ENCODE measurements at regions not wholly inside any gene's neighbourhood (a gene's known extent, or its start where the extent isn't known, plus 50 kb on each side); places are given as distances from the start of the nearest gene placed in this dataset.

DNA sequence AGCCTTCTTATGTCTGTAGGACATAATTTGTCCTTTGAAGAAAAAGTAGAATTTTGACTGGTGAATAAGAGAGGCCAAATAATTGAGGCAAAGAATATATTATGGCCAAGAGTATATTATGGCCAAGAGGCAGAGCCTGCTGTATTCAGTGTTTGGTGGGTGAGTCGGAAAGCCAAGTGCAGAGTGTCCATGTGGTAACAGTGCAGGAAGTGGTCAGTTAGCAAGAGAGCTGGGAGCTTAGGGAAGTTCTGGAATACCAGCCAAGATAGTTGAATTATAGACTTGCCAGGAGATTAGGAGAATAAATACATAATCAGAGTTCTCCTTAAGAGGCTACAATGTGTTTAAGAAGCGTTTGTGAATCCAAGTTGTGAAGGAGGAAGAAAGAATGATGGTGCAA lies 131.5 kb upstream of the LMO4 start:
- no peak overlapping the region for H2AFZ ChIP-seq
- no peaks in the 10 kb centered on the region for H3K79me2 ChIP-seq
- TF ChIP-seq, protein P1, sequence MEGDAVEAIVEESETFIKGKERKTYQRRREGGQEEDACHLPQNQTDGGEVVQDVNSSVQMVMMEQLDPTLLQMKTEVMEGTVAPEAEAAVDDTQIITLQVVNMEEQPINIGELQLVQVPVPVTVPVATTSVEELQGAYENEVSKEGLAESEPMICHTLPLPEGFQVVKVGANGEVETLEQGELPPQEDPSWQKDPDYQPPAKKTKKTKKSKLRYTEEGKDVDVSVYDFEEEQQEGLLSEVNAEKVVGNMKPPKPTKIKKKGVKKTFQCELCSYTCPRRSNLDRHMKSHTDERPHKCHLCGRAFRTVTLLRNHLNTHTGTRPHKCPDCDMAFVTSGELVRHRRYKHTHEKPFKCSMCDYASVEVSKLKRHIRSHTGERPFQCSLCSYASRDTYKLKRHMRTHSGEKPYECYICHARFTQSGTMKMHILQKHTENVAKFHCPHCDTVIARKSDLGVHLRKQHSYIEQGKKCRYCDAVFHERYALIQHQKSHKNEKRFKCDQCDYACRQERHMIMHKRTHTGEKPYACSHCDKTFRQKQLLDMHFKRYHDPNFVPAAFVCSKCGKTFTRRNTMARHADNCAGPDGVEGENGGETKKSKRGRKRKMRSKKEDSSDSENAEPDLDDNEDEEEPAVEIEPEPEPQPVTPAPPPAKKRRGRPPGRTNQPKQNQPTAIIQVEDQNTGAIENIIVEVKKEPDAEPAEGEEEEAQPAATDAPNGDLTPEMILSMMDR (IDR thresholded peaks at IDR 0.05): no peak

DNA sequence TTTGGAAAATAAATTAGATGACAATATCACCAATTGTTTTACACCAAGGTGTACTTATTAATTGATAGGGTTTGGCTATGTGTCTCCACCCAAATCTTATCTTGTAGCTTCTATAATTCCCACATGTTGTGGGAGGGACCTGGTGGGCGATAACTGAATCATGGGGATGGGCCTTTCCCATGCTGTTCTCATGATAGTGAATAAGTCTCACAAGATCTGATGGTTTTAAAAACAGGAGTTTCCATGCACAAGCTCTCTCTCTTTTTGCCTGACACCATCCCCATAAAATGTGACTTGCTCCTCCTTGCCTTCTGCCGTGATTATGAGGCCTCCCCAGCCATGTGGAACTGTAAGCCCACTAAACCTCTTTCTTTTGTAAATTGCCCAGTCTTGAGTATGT lies 131.0 kb upstream of the LMO4 start:
- no peak overlapping the region for H3K4me3 ChIP-seq (ENCODE audit: low read depth, low read length)
- H3K79me2 ChIP-seq: no peaks in the 10 kb centered on the region
- no peak overlapping the region for H3K27ac ChIP-seq

More for the DNA sequence above, 131.5 kb upstream of the LMO4 start:
- H3K4me1 ChIP-seq: no peaks in the 10 kb centered on the region
- H3K9ac ChIP-seq: no peak overlapping the region
- H3K27me3 ChIP-seq (ENCODE audit: control insufficient read depth, insufficient read depth, low read length): no peaks in the 10 kb centered on the region
- no peaks in the 10 kb centered on the region for H3K36me3 ChIP-seq (ENCODE audit: control insufficient read depth, insufficient read depth, low read length)
- no peak overlapping the region for H3K4me3 ChIP-seq (ENCODE audit: low read depth, low read length)
- H3K4me2 ChIP-seq (ENCODE audit: low read length): no peak overlapping the region
- H3K9me3 ChIP-seq (ENCODE audit: control insufficient read depth, low read length): no peaks in the 10 kb centered on the region
- no peak overlapping the region for H3K27ac ChIP-seq

DNA sequence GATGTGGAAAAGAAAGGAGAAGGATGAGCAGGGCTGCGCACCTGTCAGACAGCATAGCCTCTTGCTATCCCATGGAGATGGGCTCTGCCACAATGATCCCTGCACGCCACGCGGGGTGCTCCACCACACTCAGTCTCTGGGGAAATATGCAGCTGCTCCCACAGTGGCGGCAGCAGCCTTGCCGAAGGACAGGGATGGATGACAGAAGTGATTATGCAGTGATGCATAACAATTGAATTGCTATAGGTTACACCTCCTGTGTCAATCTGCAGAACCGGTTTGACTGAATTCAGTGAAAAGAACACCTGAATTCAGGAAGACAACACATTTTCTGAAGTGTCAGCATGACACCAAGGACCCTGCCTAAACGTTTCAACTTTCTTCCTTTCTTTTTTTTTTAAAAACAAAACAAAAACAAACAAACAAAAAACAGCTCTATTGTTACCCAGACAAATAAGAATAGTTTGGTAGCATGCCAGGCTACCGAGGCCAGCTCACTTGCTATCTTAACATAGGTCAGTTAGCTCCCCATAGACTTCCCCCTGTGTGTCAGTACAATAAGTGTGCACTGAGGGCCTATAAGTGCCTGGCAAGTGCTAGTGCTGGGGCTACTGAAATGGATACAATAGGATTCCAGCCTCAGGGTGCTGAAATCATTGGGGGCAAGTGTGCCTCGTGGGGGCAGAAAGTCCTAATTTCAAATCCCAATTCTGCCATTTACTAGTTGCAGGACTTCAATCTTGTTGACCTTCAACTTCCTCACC lies 127.6 kb upstream of the LMO4 start:
- Histone ChIP-seq H3K79me2 (no peaks in the 10 kb centered on the region), H3K27me3 (ENCODE audit: control insufficient read depth, insufficient read depth, low read length) (no peaks in the 10 kb centered on the region), H3K27ac (no peak overlapping the region), H3K4me1 (no peaks in the 10 kb centered on the region), H3K9me3 (ENCODE audit: control insufficient read depth, low read length) (no peaks in the 10 kb centered on the region), H3K4me3 (ENCODE audit: low read depth, low read length) (no peak overlapping the region), H2AFZ (no peak overlapping the region), H3K4me2 (ENCODE audit: low read length) (no peak overlapping the region), H3K36me3 (ENCODE audit: control insufficient read depth, insufficient read depth, low read length) (no peaks in the 10 kb centered on the region), H3K9ac (no peak overlapping the region)
- TF ChIP-seq, protein P1 (IDR thresholded peaks at IDR 0.05): no peak

More for the DNA sequence above, 131.0 kb upstream of the LMO4 start:
- Histone ChIP-seq H3K36me3 (ENCODE audit: control insufficient read depth, insufficient read depth, low read length) (no peaks in the 10 kb centered on the region), H3K27me3 (ENCODE audit: control insufficient read depth, insufficient read depth, low read length) (no peaks in the 10 kb centered on the region), H3K9me3 (ENCODE audit: control insufficient read depth, low read length) (no peaks in the 10 kb centered on the region), H3K9ac (no peak overlapping the region), H3K4me2 (ENCODE audit: low read length) (no peak overlapping the region), H2AFZ (no peak overlapping the region), H3K4me1 (no peaks in the 10 kb centered on the region)
- TF ChIP-seq, protein P1 (IDR thresholded peaks at IDR 0.05): no peak

DNA sequence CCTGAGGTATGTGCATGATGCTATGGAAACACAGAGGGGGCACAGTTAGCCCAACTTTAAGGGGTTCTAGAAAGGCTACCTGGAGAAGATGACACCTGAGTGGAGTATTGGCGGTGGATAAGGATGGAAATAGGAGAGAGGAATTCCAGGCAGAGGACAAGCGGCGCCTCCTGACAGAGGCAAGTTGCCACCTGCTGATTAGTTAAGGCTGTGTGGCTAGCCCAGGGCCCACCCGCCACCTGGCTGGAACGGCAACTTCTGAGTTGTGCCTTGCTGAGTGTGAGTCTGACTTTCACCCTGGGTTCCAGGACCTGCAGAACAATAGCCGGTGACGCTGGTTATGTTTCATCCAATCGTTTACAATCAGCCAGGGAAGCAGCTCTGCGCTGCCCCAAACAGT lies 126.9 kb upstream of the LMO4 start:
- no peak overlapping the region for H3K9ac ChIP-seq
- no peak overlapping the region for H2AFZ ChIP-seq
- H3K4me3 ChIP-seq (ENCODE audit: low read depth, low read length): no peak overlapping the region
- H3K9me3 ChIP-seq (ENCODE audit: control insufficient read depth, low read length): no peaks in the 10 kb centered on the region
- no peak overlapping the region for H3K4me2 ChIP-seq (ENCODE audit: low read length)
- H3K27ac ChIP-seq: no peak overlapping the region
- no peaks in the 10 kb centered on the region for H3K4me1 ChIP-seq
- H3K36me3 ChIP-seq (ENCODE audit: control insufficient read depth, insufficient read depth, low read length): no peaks in the 10 kb centered on the region
- TF ChIP-seq, protein P1 (IDR thresholded peaks at IDR 0.05): no peak
- H3K79me2 ChIP-seq: no peaks in the 10 kb centered on the region
- no peaks in the 10 kb centered on the region for H3K27me3 ChIP-seq (ENCODE audit: control insufficient read depth, insufficient read depth, low read length)

DNA sequence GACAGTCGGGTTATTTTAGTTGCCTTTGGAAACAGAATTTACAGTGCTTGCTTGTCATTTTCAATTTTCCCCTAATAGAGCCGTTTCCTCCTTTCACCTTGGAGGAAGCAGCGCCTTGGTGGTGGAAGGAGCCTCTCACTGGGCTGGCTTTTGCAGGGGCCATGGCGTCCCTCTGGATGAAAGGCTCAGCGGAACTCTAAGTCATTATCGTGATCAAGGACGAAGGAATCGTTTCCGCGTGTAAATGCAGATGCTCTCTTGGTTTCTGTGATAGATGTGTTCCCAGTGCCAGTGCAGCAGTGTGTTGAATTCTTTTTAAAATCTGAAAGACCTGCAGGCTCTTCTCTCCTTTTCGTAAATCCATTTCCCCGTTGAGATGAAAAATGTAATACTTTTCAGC lies 126.2 kb upstream of the LMO4 start:
- no peaks in the 10 kb centered on the region for H3K27me3 ChIP-seq (ENCODE audit: control insufficient read depth, insufficient read depth, low read length)
- no peaks in the 10 kb centered on the region for H3K79me2 ChIP-seq
- no peaks in the 10 kb centered on the region for H3K36me3 ChIP-seq (ENCODE audit: control insufficient read depth, insufficient read depth, low read length)
- H2AFZ ChIP-seq: no peak overlapping the region
- no peak overlapping the region for H3K4me2 ChIP-seq (ENCODE audit: low read length)
- no peak overlapping the region for H3K9ac ChIP-seq
- H3K4me1 ChIP-seq: no peaks in the 10 kb centered on the region
- no peaks in the 10 kb centered on the region for H3K9me3 ChIP-seq (ENCODE audit: control insufficient read depth, low read length)
- TF ChIP-seq, protein P1 (IDR thresholded peaks at IDR 0.05): no peak
- H3K4me3 ChIP-seq (ENCODE audit: low read depth, low read length): no peak overlapping the region
- H3K27ac ChIP-seq: no peak overlapping the region

Measured in parathyroid adenoma (tissue), 2 donors.